Sigmoid colon (tissue), 6 donors: ENCODE measurements at regions not wholly inside any gene's neighbourhood (a gene's known extent, or its start where the extent isn't known, plus 50 kb on each side); places are given as distances from the start of the nearest gene placed in this dataset.

Experiments
- DNase-seq: peaks from one replicate; pipeline ENCODE4 v3.0.0-alpha.2; 2019
- H3K27ac ChIP-seq, 4 donors: fragments of 200-600 bp; sonication (generic); one replicate each; pipeline ENCODE4 v1.5.1; 2016 to 2019; ENCODE audit warnings: mild to moderate bottlenecking in 1 of 4
- H3K27me3 ChIP-seq, 3 donors: fragments of 200-600 bp; sonication (generic); one replicate each; pipeline ENCODE4 v1.5.1; 2019; ENCODE audit warnings: mild to moderate bottlenecking in 1 of 3
- H3K36me3 ChIP-seq, 4 donors: fragments of 200-600 bp; sonication (generic); one replicate each; pipeline ENCODE4 v1.5.1; 2016 to 2019
- H3K4me1 ChIP-seq, 4 donors: fragments of 200-600 bp; sonication (generic); one replicate each; pipeline ENCODE4 v1.5.1; 2017 to 2019
- H3K4me3 ChIP-seq, 4 donors: fragments of 200-600 bp; sonication (generic); one replicate each; pipeline ENCODE4 v1.5.1; 2017 to 2019; ENCODE audit warnings: mild to moderate bottlenecking in 2 of 4, moderate library complexity in 1 of 4
- H3K9me3 ChIP-seq, 4 donors: fragments of 200-600 bp in 3 of 4; sonication (generic) in 3 of 4; one replicate each; pipeline versions ENCODE4 v1.5.1 to v1.6.1; 2013 to 2019
- CTCF ChIP-seq, 4 experiments: fragments of 450-650 bp in 3 of 4; fragments of 200-600 bp in 1 of 4; IDR thresholded peaks; one replicate each; pipeline ENCODE4 v1.5.1; 2016 to 2019; ENCODE audit warnings: antibody characterized with exemption in 4 of 4, mild to moderate bottlenecking in 3 of 4, moderate library complexity in 2 of 4
- EP300 ChIP-seq, 4 donors: sonication (generic); formaldehyde crosslinking; IDR thresholded peaks; one replicate each; pipeline ENCODE4 v1.6.1; 2017; ENCODE audit warnings: antibody characterized with exemption in 4 of 4
- POLR2A ChIP-seq, 2 donors: fragments of 450-650 bp; IDR thresholded peaks; one replicate each; pipeline ENCODE4 v1.6.1; 2016; ENCODE audit warnings: antibody characterized with exemption in 2 of 2, mild to moderate bottlenecking in 2 of 2, moderate library complexity in 2 of 2
- POLR2AphosphoS5 ChIP-seq, 4 donors: sonication (generic); formaldehyde crosslinking; IDR thresholded peaks; one replicate each; pipeline ENCODE4 v1.6.1; 2017; ENCODE audit warnings: antibody characterized with exemption in 4 of 4
- WGBS, 2 donors: extraction: QIAGEN DNeasy Blood & Tissue Kit; methylation state at CpG; one replicate each; pipeline ENCODE4 v1.1.7; 2013; 5-methylcytosine and 5-hydroxymethylcytosine counted together
- intact Hi-C: fragments of 100-400 bp; cut with DNase I; formaldehyde crosslinking; loops from one replicate; pipeline ENCODE4 v1.15.1; 2023
- donor health status: healthy with polysubstance abuse.
- donor health status: healthy.

- Histone ChIP-seq H3K9me3 (peaks cover 0 to 2% (median 0%) of the 10 kb centered on the region in 4 donors), H3K4me1 (no peaks in the 10 kb centered on the region), H3K36me3 (no peaks in the 10 kb centered on the region), H3K27me3 (no peaks in the 10 kb centered on the region), H3K27ac (no peak overlapping the region), H3K4me3 (no peak overlapping the region)
- TF ChIP-seq POLR2AphosphoS5 (IDR thresholded peaks at IDR 0.05) (no peak), POLR2A (IDR thresholded peaks at IDR 0.05) (no peak), EP300 (IDR thresholded peaks at IDR 0.05) (no peak), CTCF (IDR thresholded peaks at IDR 0.05) (no peak)
- DNase-seq = no peak
- intact Hi-C loops = no loop called here
Measured at GRCh38 chr5:30600892-30601291, 592.6 kb upstream of the CDH6 start.

GRCh38 chr5:30596495-30597064, 596.9 kb upstream of the CDH6 start:
- TF ChIP-seq EP300 (IDR thresholded peaks at IDR 0.05) (no peak), POLR2A (IDR thresholded peaks at IDR 0.05) (no peak), CTCF (IDR thresholded peaks at IDR 0.05) (no peak), POLR2AphosphoS5 (IDR thresholded peaks at IDR 0.05) (no peak)
- no peak overlapping the region for H3K4me3 ChIP-seq
- H3K36me3 ChIP-seq = no peaks in the 10 kb centered on the region
- H3K4me1 ChIP-seq = no peaks in the 10 kb centered on the region
- WGBS, 2 donors = 68 to 71% methylated on average over 3 of the region's 3 CpGs
- DNase-seq = no peak
- no peak overlapping the region for H3K27ac ChIP-seq
- intact Hi-C loops = no loop called here
- H3K27me3 ChIP-seq = no peaks in the 10 kb centered on the region
- H3K9me3 ChIP-seq = no peaks in the 10 kb centered on the region

- Histone ChIP-seq H3K9me3 (no peaks in the 10 kb centered on the region), H3K4me3 (no peak overlapping the region), H3K27me3 (no peaks in the 10 kb centered on the region), H3K27ac (no peak overlapping the region), H3K36me3 (no peaks in the 10 kb centered on the region), H3K4me1 (no peaks in the 10 kb centered on the region)
- DNase-seq = no peak
- no peak for TF ChIP-seq POLR2AphosphoS5 (IDR thresholded peaks at IDR 0.05)
- TF ChIP-seq CTCF (IDR thresholded peaks at IDR 0.05) = no peak
- TF ChIP-seq EP300 (IDR thresholded peaks at IDR 0.05) = no peak
- TF ChIP-seq POLR2A (IDR thresholded peaks at IDR 0.05) = no peak
- intact Hi-C loops = no loop called here
- 62 to 63% methylated on average over 2 of the region's 2 CpGs for WGBS, 2 donors
Measured at GRCh38 chr5:30594331-30594730, 599.2 kb upstream of the CDH6 start.

GRCh38 chr5:30592833-30593232, 600.7 kb upstream of the CDH6 start:
- no peak for TF ChIP-seq POLR2A (IDR thresholded peaks at IDR 0.05)
- Histone ChIP-seq H3K27me3 (no peaks in the 10 kb centered on the region), H3K4me1 (no peaks in the 10 kb centered on the region), H3K9me3 (no peaks in the 10 kb centered on the region), H3K36me3 (no peaks in the 10 kb centered on the region), H3K27ac (no peak overlapping the region), H3K4me3 (no peak overlapping the region)
- no peak for DNase-seq
- 56 to 77% methylated on average over 3 of the region's 3 CpGs for WGBS, 2 donors
- intact Hi-C loops = no loop called here

GRCh38 chr5:30581198-30581935, 612.1 kb upstream of the CDH6 start:
- no peak overlapping the region for H3K4me3 ChIP-seq
- no peak for DNase-seq
- H3K4me1 ChIP-seq = no peaks in the 10 kb centered on the region
- no peak for TF ChIP-seq CTCF (IDR thresholded peaks at IDR 0.05)
- no peak for TF ChIP-seq POLR2AphosphoS5 (IDR thresholded peaks at IDR 0.05)
- TF ChIP-seq POLR2A (IDR thresholded peaks at IDR 0.05) = no peak
- TF ChIP-seq EP300 (IDR thresholded peaks at IDR 0.05) = no peak
- intact Hi-C loops = no loop called here
- no peaks in the 10 kb centered on the region for H3K36me3 ChIP-seq
- H3K9me3 ChIP-seq = no peaks in the 10 kb centered on the region
- 45 to 52% methylated on average over 8 of the region's 8 CpGs for WGBS, 2 donors
- H3K27ac ChIP-seq = no peak overlapping the region
- no peaks in the 10 kb centered on the region for H3K27me3 ChIP-seq
